H9 (cell line): ENCODE measurements at regions not wholly inside any gene's neighbourhood (a gene's known extent, or its start where the extent isn't known, plus 50 kb on each side); places are given as distances from the start of the nearest gene placed in this dataset.

Experiments
- DNase-seq: peaks from one replicate; pipeline ENCODE4 v3.0.0-alpha.2; 2017
- H2AFZ ChIP-seq: one replicate; pipeline ENCODE4 v1.6.1; 2013; ENCODE audit warnings: mild to moderate bottlenecking, low read length, control low read depth, moderate library complexity
- H2AK5ac ChIP-seq: 2 replicates; pipeline ENCODE4 v1.6.1; 2013; ENCODE audit warnings: low read length, control low read depth, mixed read lengths; ENCODE audit not compliant: insufficient read length
- H2BK120ac ChIP-seq: one replicate; pipeline ENCODE4 v1.6.1; 2013; ENCODE audit warnings: low read depth, mild to moderate bottlenecking, low read length, control low read depth, inconsistent platforms; ENCODE audit not compliant: poor library complexity, severe bottlenecking
- H2BK12ac ChIP-seq: 2 replicates; pipeline ENCODE4 v1.6.1; 2013; ENCODE audit warnings: low read length, control low read depth, mixed read lengths, low read depth; ENCODE audit not compliant: insufficient read length
- H2BK15ac ChIP-seq: 2 replicates; pipeline ENCODE4 v1.6.1; 2013; ENCODE audit warnings: low read depth, low read length, control low read depth
- H2BK20ac ChIP-seq: one replicate; pipeline ENCODE4 v1.6.1; 2013; ENCODE audit warnings: low read depth, mild to moderate bottlenecking, low read length, control low read depth, inconsistent platforms; ENCODE audit not compliant: poor library complexity, severe bottlenecking
- H2BK5ac ChIP-seq: 2 replicates; pipeline ENCODE4 v1.6.1; 2013; ENCODE audit warnings: low read length, control low read depth, mixed read lengths; ENCODE audit not compliant: insufficient read length
- H3K14ac ChIP-seq: 2 replicates; pipeline ENCODE4 v1.6.1; 2013; ENCODE audit warnings: low read length, control low read depth; ENCODE audit not compliant: insufficient read depth
- H3K18ac ChIP-seq: 2 replicates; pipeline ENCODE4 v1.6.1; 2013; ENCODE audit warnings: low read depth, mild to moderate bottlenecking, mixed read lengths, low read length, control low read depth; ENCODE audit not compliant: insufficient read length
- H3K23ac ChIP-seq: 2 replicates; pipeline ENCODE4 v1.6.1; 2013; ENCODE audit warnings: low read length, control low read depth, mixed read lengths, low read depth; ENCODE audit not compliant: insufficient read length
- H3K23me2 ChIP-seq: 2 replicates; pipeline ENCODE4 v1.6.1; 2013; ENCODE audit warnings: low read depth, mild to moderate bottlenecking, mixed read lengths, low read length, control low read depth; ENCODE audit not compliant: insufficient read length, poor library complexity, severe bottlenecking
- H3K27ac ChIP-seq: 2 replicates; pipeline ENCODE4 v1.5.1; 2013; ENCODE audit warnings: low read length, control low read depth, mixed read lengths, low read depth; ENCODE audit not compliant: insufficient read length
- H3K27me3 ChIP-seq: 2 replicates; pipeline ENCODE4 v1.6.1; 2013; ENCODE audit warnings: low read length, control low read depth, inconsistent platforms; ENCODE audit not compliant: insufficient read depth
- H3K4ac ChIP-seq: 2 replicates; pipeline ENCODE4 v1.6.1; 2013; ENCODE audit warnings: low read depth, mild to moderate bottlenecking, control low read depth, inconsistent platforms, low read length, moderate library complexity
- H3K4me1 ChIP-seq: 2 replicates; pipeline ENCODE4 v1.6.1; 2013; ENCODE audit warnings: low read length, control low read depth, inconsistent platforms; ENCODE audit not compliant: insufficient read depth
- H3K4me2 ChIP-seq: 2 replicates; pipeline ENCODE4 v1.6.1; 2013; ENCODE audit warnings: low read length, control low read depth, mixed read lengths; ENCODE audit not compliant: insufficient read length, insufficient read depth
- H3K56ac ChIP-seq: 2 replicates; pipeline ENCODE4 v1.6.1; 2013; ENCODE audit warnings: low read depth, mild to moderate bottlenecking, mixed read lengths, low read length, control low read depth; ENCODE audit not compliant: insufficient read length
- H3K79me1 ChIP-seq: 2 replicates; pipeline ENCODE4 v1.6.1; 2013; ENCODE audit warnings: low read depth, mild to moderate bottlenecking, moderate library complexity, low read length, control low read depth, inconsistent platforms; ENCODE audit not compliant: insufficient read depth, poor library complexity, severe bottlenecking
- H3K79me2 ChIP-seq: 2 replicates; pipeline ENCODE4 v1.6.1; 2013; ENCODE audit warnings: low read length, control low read depth, inconsistent platforms; ENCODE audit not compliant: insufficient read depth
- H3K9ac ChIP-seq: 2 replicates; pipeline ENCODE4 v1.6.1; 2013; ENCODE audit warnings: low read length, control low read depth, mixed read lengths; ENCODE audit not compliant: insufficient read length; ENCODE audit errors: extremely low read depth
- H3K9me3 ChIP-seq: one replicate; pipeline ENCODE4 v1.6.1; 2013; ENCODE audit warnings: low read depth, low read length, inconsistent platforms; ENCODE audit not compliant: control insufficient read depth
- H3T11ph ChIP-seq: one replicate; pipeline ENCODE4 v1.6.1; 2013; ENCODE audit warnings: mild to moderate bottlenecking, low read length, control low read depth, inconsistent platforms
- H4K20me1 ChIP-seq: one replicate; pipeline ENCODE4 v1.6.1; 2013; ENCODE audit not compliant: control insufficient read depth, insufficient read length, insufficient read depth
- H4K5ac ChIP-seq: 2 replicates; pipeline ENCODE4 v1.6.1; 2013; ENCODE audit warnings: low read depth, mild to moderate bottlenecking, mixed read lengths, low read length, control low read depth; ENCODE audit not compliant: insufficient read length
- H4K8ac ChIP-seq: replicated peaks from 2 replicates; pipeline ENCODE4 v1.6.1; 2013; ENCODE audit warnings: low read length, control low read depth, mixed read lengths, low read depth; ENCODE audit not compliant: insufficient read length
- H4K91ac ChIP-seq: 2 replicates; pipeline ENCODE4 v1.6.1; 2013; ENCODE audit warnings: low read depth, mild to moderate bottlenecking, moderate library complexity, mixed read lengths, low read length, control low read depth; ENCODE audit not compliant: insufficient read length
- H3K27ac Mint-ChIP-seq, 3 experiments: 2 replicates in 2 of 3; 3 replicates in 1 of 3; pipeline ENCODE4 v1.8.0; 2020 to 2021; ENCODE audit warnings: mixed read lengths in 3 of 3, mild to moderate bottlenecking in 1 of 3, moderate library complexity in 1 of 3
- H3K27me3 Mint-ChIP-seq: 2 replicates; pipeline ENCODE4 v1.8.0; 2021; ENCODE audit warnings: low read depth, mild to moderate bottlenecking, moderate library complexity, mixed read lengths
- H3K36me3 Mint-ChIP-seq, 3 experiments: 2 replicates in 2 of 3; 3 replicates in 1 of 3; pipeline ENCODE4 v1.8.0; 2020 to 2021; ENCODE audit warnings: low read depth in 3 of 3, mixed read lengths in 3 of 3; ENCODE audit not compliant: insufficient read depth in 1 of 3
- H3K4me1 Mint-ChIP-seq, 2 experiments: 2 replicates each; pipeline ENCODE4 v1.8.0; 2020; ENCODE audit warnings: mixed read lengths in 2 of 2
- H3K4me3 Mint-ChIP-seq, 2 experiments: 2 replicates in 1 of 2; 3 replicates in 1 of 2; pipeline ENCODE4 v1.8.0; 2020 to 2021; ENCODE audit warnings: mild to moderate bottlenecking in 2 of 2, mixed read lengths in 2 of 2, moderate library complexity in 1 of 2
- H3K9me3 Mint-ChIP-seq, 2 experiments: 2 replicates in 1 of 2; 3 replicates in 1 of 2; pipeline ENCODE4 v1.8.0; 2020; ENCODE audit warnings: mild to moderate bottlenecking in 2 of 2, mixed read lengths in 2 of 2, moderate library complexity in 1 of 2
- CTCF ChIP-seq: fragments of 200-600 bp; sonication (generic); conservative IDR thresholded peaks from 3 replicates; pipeline ENCODE4 v1.8.0; 2021; ENCODE audit warnings: antibody characterized with exemption, mild to moderate bottlenecking
- WGBS: extraction: QIAGEN DNeasy Blood & Tissue Kit; methylation state at CpG from one replicate; pipeline ENCODE4 v1.1.7; 2013; ENCODE audit warnings: missing lambda C conversion rate, low lambda C conversion rate, mixed read lengths; ENCODE audit not compliant: insufficient read length; ENCODE audit errors: extremely low coverage; 5-methylcytosine and 5-hydroxymethylcytosine counted together

- H2BK15ac ChIP-seq: no peak overlapping the region
- H3K27ac ChIP-seq: no peak overlapping the region
- no peak for DNase-seq
- H3K4me1 ChIP-seq: no peaks in the 10 kb centered on the region
- H2BK120ac ChIP-seq: no peak overlapping the region
- no peak overlapping the region for H3K4me3 Mint-ChIP-seq
- H4K20me1 ChIP-seq: no peaks in the 10 kb centered on the region
- H3T11ph ChIP-seq: no peak overlapping the region
- H4K8ac ChIP-seq: no peak overlapping the region
- H3K4ac ChIP-seq: no peak overlapping the region
- H3K23ac ChIP-seq: no peak overlapping the region
- H4K5ac ChIP-seq: no peak overlapping the region
- no CpG with 5 or more reads among the region's 2 CpGs for WGBS
- no peaks in the 10 kb centered on the region for H3K27me3 ChIP-seq
- no peak overlapping the region for H2BK20ac ChIP-seq
- no peak overlapping the region for H3K4me2 ChIP-seq
- no peaks in the 10 kb centered on the region for H3K9me3 ChIP-seq
- no peak overlapping the region for H2BK12ac ChIP-seq
- no peak overlapping the region for H3K18ac ChIP-seq
- H3K14ac ChIP-seq: no peak overlapping the region
- H4K91ac ChIP-seq: no peak overlapping the region
- no peaks in the 10 kb centered on the region for H3K79me1 ChIP-seq
- H3K36me3 Mint-ChIP-seq: peaks cover 28 to 58% (median 36%) of the 10 kb centered on the region in 3 experiments
- H3K9ac ChIP-seq: no peak overlapping the region
- H2BK5ac ChIP-seq: no peak overlapping the region
- H3K56ac ChIP-seq: no peak overlapping the region
- H3K4me1 Mint-ChIP-seq: no peaks in the 10 kb centered on the region
- no peaks in the 10 kb centered on the region for H3K23me2 ChIP-seq
- no peaks in the 10 kb centered on the region for H3K79me2 ChIP-seq
- H2AK5ac ChIP-seq: no peak overlapping the region
- no peak overlapping the region for H2AFZ ChIP-seq
- peaks cover 24% of the 10 kb centered on the region in 2 experiments for H3K9me3 Mint-ChIP-seq
- TF ChIP-seq CTCF: no peak
- no peaks in the 10 kb centered on the region; the same call in 1 of the 2 replicates for H3K27me3 Mint-ChIP-seq
- H3K27ac Mint-ChIP-seq: no peak overlapping the region
These were observed 77.0 kb upstream of the SPRY1 start for GRCh38 chr4:123319639-123320038.
